Body of pancreas (tissue), 4 donors: ENCODE measurements at regions not wholly inside any gene's neighbourhood (a gene's known extent, or its start where the extent isn't known, plus 50 kb on each side); places are given as distances from the start of the nearest gene placed in this dataset.

Experiments
- POLR2A ChIP-seq, 3 donors: fragments of 450-650 bp; IDR thresholded peaks; one replicate each; pipeline ENCODE4 v1.6.1; 2016; ENCODE audit warnings: antibody characterized with exemption in 3 of 3, mild to moderate bottlenecking in 2 of 3
- TF ChIP-seq, protein P1 (sequence below), 7 experiments: fragments of 450-650 bp in 4 of 7; fragments of 200-600 bp in 3 of 7; sonication (generic) in 3 of 7; IDR thresholded peaks; one replicate each; pipeline ENCODE4 v1.5.1; 2016 to 2019; ENCODE audit warnings: antibody characterized with exemption in 7 of 7

- TF ChIP-seq, protein P1, sequence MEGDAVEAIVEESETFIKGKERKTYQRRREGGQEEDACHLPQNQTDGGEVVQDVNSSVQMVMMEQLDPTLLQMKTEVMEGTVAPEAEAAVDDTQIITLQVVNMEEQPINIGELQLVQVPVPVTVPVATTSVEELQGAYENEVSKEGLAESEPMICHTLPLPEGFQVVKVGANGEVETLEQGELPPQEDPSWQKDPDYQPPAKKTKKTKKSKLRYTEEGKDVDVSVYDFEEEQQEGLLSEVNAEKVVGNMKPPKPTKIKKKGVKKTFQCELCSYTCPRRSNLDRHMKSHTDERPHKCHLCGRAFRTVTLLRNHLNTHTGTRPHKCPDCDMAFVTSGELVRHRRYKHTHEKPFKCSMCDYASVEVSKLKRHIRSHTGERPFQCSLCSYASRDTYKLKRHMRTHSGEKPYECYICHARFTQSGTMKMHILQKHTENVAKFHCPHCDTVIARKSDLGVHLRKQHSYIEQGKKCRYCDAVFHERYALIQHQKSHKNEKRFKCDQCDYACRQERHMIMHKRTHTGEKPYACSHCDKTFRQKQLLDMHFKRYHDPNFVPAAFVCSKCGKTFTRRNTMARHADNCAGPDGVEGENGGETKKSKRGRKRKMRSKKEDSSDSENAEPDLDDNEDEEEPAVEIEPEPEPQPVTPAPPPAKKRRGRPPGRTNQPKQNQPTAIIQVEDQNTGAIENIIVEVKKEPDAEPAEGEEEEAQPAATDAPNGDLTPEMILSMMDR (IDR thresholded peaks at IDR 0.05) = no peak
- TF ChIP-seq POLR2A (IDR thresholded peaks at IDR 0.05) = no peak
Measured at GRCh38 chr2:125070726-125071505, 1045.8 kb downstream of the CNTNAP5 start.
